Breast epithelium (tissue), 3 donors: ENCODE measurements at regions not wholly inside any gene's neighbourhood (a gene's known extent, or its start where the extent isn't known, plus 50 kb on each side); places are given as distances from the start of the nearest gene placed in this dataset.

Experiments used
- POLR2A ChIP-seq: fragments of 450-650 bp; IDR thresholded peaks from one replicate; pipeline ENCODE4 v1.6.1; 2016; ENCODE audit warnings: antibody characterized with exemption, mild to moderate bottlenecking, moderate library complexity
- POLR2AphosphoS5 ChIP-seq, 3 donors: sonication (generic); formaldehyde crosslinking; IDR thresholded peaks; one replicate each; pipeline ENCODE4 v1.6.1; 2017; ENCODE audit warnings: antibody characterized with exemption in 3 of 3
- TF ChIP-seq, protein P1 (sequence below), 3 donors: fragments of 450-650 bp; IDR thresholded peaks; one replicate each; pipeline ENCODE4 v1.5.1; 2016 to 2017; ENCODE audit warnings: antibody characterized with exemption in 3 of 3, mild to moderate bottlenecking in 3 of 3, moderate library complexity in 3 of 3

DNA sequence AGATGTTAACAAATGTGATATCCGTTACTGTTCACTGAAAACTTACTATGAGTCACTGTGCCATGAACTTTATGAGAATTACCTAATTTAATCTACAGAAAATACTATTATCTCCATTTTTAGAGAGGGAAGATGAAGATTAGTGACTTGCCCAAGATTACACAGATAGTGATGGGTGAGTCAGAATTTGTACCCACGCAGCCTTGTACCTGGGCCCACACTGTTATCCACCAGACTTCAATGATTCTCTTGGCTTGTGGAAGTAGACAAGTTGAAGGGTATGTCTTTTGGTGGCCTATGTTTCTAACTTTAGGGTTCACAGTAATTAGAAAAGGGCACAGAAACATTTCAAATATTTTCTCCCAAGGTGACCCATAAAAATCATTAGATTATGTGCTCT, 472.5 kb upstream of the NR3C2 start:
- TF ChIP-seq POLR2A, result no peak
- TF ChIP-seq, protein P1, sequence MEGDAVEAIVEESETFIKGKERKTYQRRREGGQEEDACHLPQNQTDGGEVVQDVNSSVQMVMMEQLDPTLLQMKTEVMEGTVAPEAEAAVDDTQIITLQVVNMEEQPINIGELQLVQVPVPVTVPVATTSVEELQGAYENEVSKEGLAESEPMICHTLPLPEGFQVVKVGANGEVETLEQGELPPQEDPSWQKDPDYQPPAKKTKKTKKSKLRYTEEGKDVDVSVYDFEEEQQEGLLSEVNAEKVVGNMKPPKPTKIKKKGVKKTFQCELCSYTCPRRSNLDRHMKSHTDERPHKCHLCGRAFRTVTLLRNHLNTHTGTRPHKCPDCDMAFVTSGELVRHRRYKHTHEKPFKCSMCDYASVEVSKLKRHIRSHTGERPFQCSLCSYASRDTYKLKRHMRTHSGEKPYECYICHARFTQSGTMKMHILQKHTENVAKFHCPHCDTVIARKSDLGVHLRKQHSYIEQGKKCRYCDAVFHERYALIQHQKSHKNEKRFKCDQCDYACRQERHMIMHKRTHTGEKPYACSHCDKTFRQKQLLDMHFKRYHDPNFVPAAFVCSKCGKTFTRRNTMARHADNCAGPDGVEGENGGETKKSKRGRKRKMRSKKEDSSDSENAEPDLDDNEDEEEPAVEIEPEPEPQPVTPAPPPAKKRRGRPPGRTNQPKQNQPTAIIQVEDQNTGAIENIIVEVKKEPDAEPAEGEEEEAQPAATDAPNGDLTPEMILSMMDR (IDR thresholded peaks at IDR 0.05), result no peak
- no peak for TF ChIP-seq POLR2AphosphoS5 (IDR thresholded peaks at IDR 0.05)
